Right lobe of liver (tissue), 6 donors: ENCODE measurements at regions not wholly inside any gene's neighbourhood (a gene's known extent, or its start where the extent isn't known, plus 50 kb on each side); places are given as distances from the start of the nearest gene placed in this dataset.
"Not testable (repeated sequence)": the region's sequence is repeated elsewhere in the genome, so short reads cannot be mapped to it uniquely, and the experiment has no call there.

Source experiments
- ATAC-seq, 4 donors: fragments of 200-7000 bp; cut with Tn5 transposase; one replicate each; pipeline ENCODE4 v1.9.1; 2020; ENCODE audit warnings: mild to moderate bottlenecking in 4 of 4, moderate library complexity in 4 of 4
- DNase-seq, 3 donors: peaks; one replicate each; pipeline ENCODE4 v3.0.0-alpha.2; 2020
- H3K27ac ChIP-seq, 3 donors: fragments of 200-600 bp; one replicate each; pipeline ENCODE4 v1.8.0; 2022
- H3K27me3 ChIP-seq, 2 donors: fragments of 200-600 bp; one replicate each; pipeline ENCODE4 v1.8.0; 2022
- H3K36me3 ChIP-seq, 4 donors: fragments of 200-600 bp; sonication (generic) in 1 of 4; one replicate each; pipeline versions ENCODE4 v1.5.1 to v1.8.0; 2017 to 2022; ENCODE audit warnings: control low read depth in 1 of 4
- H3K4me1 ChIP-seq, 4 donors: fragments of 200-600 bp; sonication (generic) in 1 of 4; one replicate each; pipeline versions ENCODE4 v1.5.1 to v1.8.0; 2017 to 2022; ENCODE audit warnings: control low read depth in 1 of 4
- H3K4me3 ChIP-seq, 3 donors: fragments of 200-600 bp; one replicate each; pipeline ENCODE4 v1.8.0; 2022
- H3K9me3 ChIP-seq, 4 donors: fragments of 200-600 bp; sonication (generic) in 1 of 4; one replicate each; pipeline versions ENCODE4 v1.5.1 to v1.8.0; 2017 to 2022; ENCODE audit warnings: control low read depth in 1 of 4
- CTCF ChIP-seq, 4 donors: fragments of 200-600 bp in 3 of 4; fragments of 450-650 bp in 1 of 4; IDR thresholded peaks; one replicate each; pipeline versions ENCODE4 v1.5.1 to v1.8.0; 2016 to 2022; ENCODE audit warnings: antibody characterized with exemption in 4 of 4, mild to moderate bottlenecking in 2 of 4
- POLR2A ChIP-seq: fragments of 450-650 bp; IDR thresholded peaks from one replicate; pipeline ENCODE4 v1.6.1; 2017; ENCODE audit warnings: antibody characterized with exemption, mild to moderate bottlenecking
- WGBS: methylation state at CpG from one replicate; pipeline ENCODE4 v1.1.6; 2018; ENCODE audit warnings: low coverage, low lambda C conversion rate; ENCODE audit not compliant: insufficient coverage; ENCODE audit errors: missing lambda C conversion rate; 5-methylcytosine and 5-hydroxymethylcytosine counted together
- intact Hi-C, 2 donors: fragments of 100-400 bp; cut with DNase I; formaldehyde crosslinking; loops; one replicate each; pipeline versions ENCODE4 v1.11.2 to v1.14.1; 2022
- donor health status: DM: no; HTN: yes; CAD: no.
- donor health status: DM: no; HTN: no; CAD: no.
- donor health status: DM: no; HTN: no; CAD: no.
- donor health status: DM: no; HTN: yes; CAD: no.
- donor health status: DM: no; HTN: yes; CAD: no.

- 57% methylated on average over 3 of the region's 5 CpGs for WGBS
- H3K27me3 ChIP-seq, ATAC-seq, H3K27ac ChIP-seq, intact Hi-C loops, H3K36me3 ChIP-seq, H3K4me3 ChIP-seq, DNase-seq, H3K4me1 ChIP-seq, H3K9me3 ChIP-seq: not testable (repeated sequence)
These were observed 173.9 kb downstream of the TJP1 start for GRCh38 chr15:29648415-29648814.

GRCh38 chr15:29645841-29646240 is 176.4 kb downstream of the TJP1 start:
- 93% methylated on average over 3 of the region's 3 CpGs for WGBS
- H3K27ac ChIP-seq, result no peak overlapping the region
- H3K4me3 ChIP-seq, result no peak overlapping the region
- intact Hi-C loops, result no loop called here
- TF ChIP-seq POLR2A (no peak), CTCF (IDR thresholded peaks at IDR 0.05) (no peak)
- H3K36me3 ChIP-seq, result no peaks in the 10 kb centered on the region
- H3K9me3 ChIP-seq, result no peaks in the 10 kb centered on the region
- H3K4me1 ChIP-seq, result no peaks in the 10 kb centered on the region
- ATAC-seq (no peak), DNase-seq (no peak)
- H3K27me3 ChIP-seq, result no peaks in the 10 kb centered on the region

- DNase-seq, H3K36me3 ChIP-seq, H3K9me3 ChIP-seq, H3K27ac ChIP-seq, ATAC-seq, intact Hi-C loops, H3K4me3 ChIP-seq, H3K27me3 ChIP-seq, H3K4me1 ChIP-seq: not testable (repeated sequence)
- 94% methylated on average over 9 of the region's 12 CpGs for WGBS
These were observed 177.9 kb downstream of the TJP1 start for GRCh38 chr15:29644361-29644760.

GRCh38 chr15:29638781-29639180 is 183.5 kb downstream of the TJP1 start:
- no peak for ATAC-seq
- intact Hi-C loops, result no loop called here
- TF ChIP-seq CTCF (IDR thresholded peaks at IDR 0.05) (no peak), POLR2A (no peak)

GRCh38 chr15:29638011-29638410 is 184.3 kb downstream of the TJP1 start:
- no peak for ATAC-seq
- H3K4me3 ChIP-seq, result no peak overlapping the region
- no peaks in the 10 kb centered on the region for H3K36me3 ChIP-seq
- TF ChIP-seq POLR2A (no peak), CTCF (IDR thresholded peaks at IDR 0.05) (no peak)
- DNase-seq, result no peak
- H3K27me3 ChIP-seq, result no peaks in the 10 kb centered on the region
- WGBS, result no CpG with 5 or more reads among the region's 3 CpGs
- no peaks in the 10 kb centered on the region for H3K9me3 ChIP-seq
- intact Hi-C loops, result no loop called here
- H3K4me1 ChIP-seq, result no peaks in the 10 kb centered on the region
- H3K27ac ChIP-seq, result no peak overlapping the region

More at GRCh38 chr15:29638781-29639180, 183.5 kb downstream of the TJP1 start:
- Histone ChIP-seq H3K36me3 (no peaks in the 10 kb centered on the region), H3K4me1 (no peaks in the 10 kb centered on the region), H3K9me3 (no peaks in the 10 kb centered on the region), H3K4me3 (no peak overlapping the region), H3K27me3 (no peaks in the 10 kb centered on the region), H3K27ac (no peak overlapping the region)
- DNase-seq, result no peak
- WGBS, result 62% methylated on average over 4 of the region's 4 CpGs

GRCh38 chr15:29637555-29637954 is 184.7 kb downstream of the TJP1 start:
- no peak for DNase-seq
- no peak overlapping the region for H3K4me3 ChIP-seq
- WGBS, result 78% methylated on average over 2 of the region's 7 CpGs
- intact Hi-C loops, result no loop called here
- H3K27me3 ChIP-seq, result no peaks in the 10 kb centered on the region
- H3K27ac ChIP-seq, result no peak overlapping the region
- no peaks in the 10 kb centered on the region for H3K4me1 ChIP-seq
- TF ChIP-seq CTCF (IDR thresholded peaks at IDR 0.05) (no peak), POLR2A (no peak)
- no peaks in the 10 kb centered on the region for H3K9me3 ChIP-seq
- no peak for ATAC-seq
- no peaks in the 10 kb centered on the region for H3K36me3 ChIP-seq
